ENCODE measurements at regions not wholly inside any gene's neighbourhood (a gene's known extent, or its start where the extent isn't known, plus 50 kb on each side); places are given as distances from the start of the nearest gene placed in this dataset.

- no peak for DNase-seq (ENCODE audit: low read depth in 2 of 2)
These were observed 537.3 kb upstream of the TGFBR2 start for GRCh38 chr3:30069056-30069455.

GRCh38 chr3:30073040-30073439 is 533.4 kb upstream of the TGFBR2 start:
- DNase-seq (ENCODE audit: low read depth in 2 of 2), result no peak

- DNase-seq (ENCODE audit: low read depth in 2 of 2), result no peak
These were observed 532.8 kb upstream of the TGFBR2 start for GRCh38 chr3:30073622-30074021.

- no peak for DNase-seq (ENCODE audit: low read depth in 2 of 2)
These were observed 530.9 kb upstream of the TGFBR2 start for GRCh38 chr3:30075514-30075913.

- no peak for DNase-seq (ENCODE audit: low read depth in 2 of 2)
These were observed 529.5 kb upstream of the TGFBR2 start for GRCh38 chr3:30076899-30077298.

- no peak for DNase-seq (ENCODE audit: low read depth in 2 of 2)
These were observed 528.7 kb upstream of the TGFBR2 start for GRCh38 chr3:30077746-30078145.

GRCh38 chr3:30078736-30079135 is 527.7 kb upstream of the TGFBR2 start:
- DNase-seq (ENCODE audit: low read depth in 2 of 2), result no peak

- no peak for DNase-seq (ENCODE audit: low read depth in 2 of 2)
These were observed 524.5 kb upstream of the TGFBR2 start for GRCh38 chr3:30081904-30082303.

GRCh38 chr3:30082652-30083051 is 523.7 kb upstream of the TGFBR2 start:
- no peak for DNase-seq (ENCODE audit: low read depth in 2 of 2)

- DNase-seq (ENCODE audit: low read depth in 2 of 2), result no peak
These were observed 523.1 kb upstream of the TGFBR2 start for GRCh38 chr3:30083315-30083714.

GRCh38 chr3:30084316-30084715 is 522.1 kb upstream of the TGFBR2 start:
- no peak for DNase-seq (ENCODE audit: low read depth in 2 of 2)

- no peak for DNase-seq (ENCODE audit: low read depth in 2 of 2)
These were observed 521.4 kb upstream of the TGFBR2 start for GRCh38 chr3:30084971-30085403.

- no peak for DNase-seq (ENCODE audit: low read depth in 2 of 2)
These were observed 520.9 kb upstream of the TGFBR2 start for GRCh38 chr3:30085486-30085885.

- DNase-seq (ENCODE audit: low read depth in 2 of 2), result no peak
These were observed 514.7 kb upstream of the TGFBR2 start for GRCh38 chr3:30091686-30092085.

GRCh38 chr3:30097022-30097650 is 509.3 kb upstream of the TGFBR2 start:
- no peak for DNase-seq (ENCODE audit: low read depth in 2 of 2)

GRCh38 chr3:30098243-30098642 is 508.2 kb upstream of the TGFBR2 start:
- no peak for DNase-seq (ENCODE audit: low read depth in 2 of 2)

GRCh38 chr3:30098653-30099455 is 507.5 kb upstream of the TGFBR2 start:
- DNase-seq (ENCODE audit: low read depth in 2 of 2), result no peak

GRCh38 chr3:30102356-30102755 is 504.0 kb upstream of the TGFBR2 start:
- DNase-seq (ENCODE audit: low read depth in 2 of 2), result no peak

GRCh38 chr3:30103186-30103585 is 503.2 kb upstream of the TGFBR2 start:
- DNase-seq (ENCODE audit: low read depth in 2 of 2), result no peak

GRCh38 chr3:30107531-30107930 is 498.9 kb upstream of the TGFBR2 start:
- no peak for DNase-seq (ENCODE audit: low read depth in 2 of 2)

GRCh38 chr3:30112411-30112810 is 494.0 kb upstream of the TGFBR2 start:
- no peak for DNase-seq (ENCODE audit: low read depth in 2 of 2)

GRCh38 chr3:30112902-30113484 is 493.4 kb upstream of the TGFBR2 start:
- no peak for DNase-seq (ENCODE audit: low read depth in 2 of 2)

GRCh38 chr3:30113906-30114305 is 492.5 kb upstream of the TGFBR2 start:
- no peak for DNase-seq (ENCODE audit: low read depth in 2 of 2)
